Chondrocyte (in vitro differentiated cells): ENCODE measurements at regions not wholly inside any gene's neighbourhood (a gene's known extent, or its start where the extent isn't known, plus 50 kb on each side); places are given as distances from the start of the nearest gene placed in this dataset.

Experiments used
- DNase-seq: peaks from one replicate; pipeline ENCODE4 v3.0.0; 2021; ENCODE audit warnings: mixed read lengths, low spot score
- H3K27ac Mint-ChIP-seq: one replicate; pipeline ENCODE4 v1.8.0; 2021; ENCODE audit warnings: mild to moderate bottlenecking, moderate library complexity, mixed read lengths; ENCODE audit not compliant: unreplicated experiment
- H3K27me3 Mint-ChIP-seq: 2 replicates; pipeline ENCODE4 v1.8.0; 2021; ENCODE audit warnings: low read depth, mixed read lengths
- H3K36me3 Mint-ChIP-seq: 2 replicates; pipeline ENCODE4 v1.8.0; 2021; ENCODE audit warnings: low read depth, mixed read lengths
- H3K4me1 Mint-ChIP-seq: 2 replicates; pipeline ENCODE4 v1.8.0; 2021; ENCODE audit warnings: low read depth, mild to moderate bottlenecking, mixed read lengths
- H3K4me3 Mint-ChIP-seq: one replicate; pipeline ENCODE4 v1.8.0; 2021; ENCODE audit warnings: mild to moderate bottlenecking, moderate library complexity, mixed read lengths; ENCODE audit not compliant: unreplicated experiment
- H3K9me3 Mint-ChIP-seq: 2 replicates; pipeline ENCODE4 v1.8.0; 2021; ENCODE audit warnings: low read depth, mixed read lengths
- TF ChIP-seq, protein P1 (sequence below): fragments of 200-600 bp; sonication (generic); IDR thresholded peaks from 2 replicates; pipeline ENCODE4 v1.5.0; 2021; ENCODE audit warnings: antibody characterized with exemption, mild to moderate bottlenecking, moderate library complexity

DNA sequence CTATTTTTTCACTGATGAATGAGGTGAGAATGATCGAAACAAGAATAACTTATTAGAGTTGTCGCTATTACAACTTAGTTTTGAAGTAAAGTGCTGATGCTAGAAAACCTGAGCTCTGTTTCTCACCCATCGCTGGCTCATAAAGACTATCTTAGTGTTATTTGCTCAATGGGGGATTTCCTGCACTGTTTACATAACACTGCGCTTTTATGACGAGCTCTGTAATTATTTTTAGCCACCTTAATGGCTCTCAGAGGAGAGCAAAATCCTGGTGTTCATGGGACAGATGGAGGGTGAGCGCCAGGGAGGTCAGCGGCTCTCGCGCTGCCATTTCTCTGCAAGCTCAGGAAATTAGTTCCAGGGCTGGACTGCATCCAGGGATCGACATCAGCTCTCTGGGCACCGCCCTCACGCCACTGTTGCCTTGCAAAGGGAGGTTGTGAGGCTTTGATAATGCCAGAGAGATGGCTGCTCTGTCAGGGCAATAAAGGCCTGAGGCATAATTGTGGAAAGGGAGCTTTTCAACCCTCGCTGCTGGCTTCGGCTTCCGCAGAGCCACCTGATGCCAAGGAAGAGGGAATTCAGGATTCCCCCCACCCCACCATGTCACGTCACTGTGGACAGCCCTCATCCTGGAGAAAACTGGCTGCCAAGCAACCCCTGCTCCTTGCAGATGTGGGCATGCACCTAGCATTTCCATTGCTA is 72.0 kb downstream of the DACT2 start:
- Mint-ChIP-seq H3K36me3 (no peaks in the 10 kb centered on the region), H3K4me1 (peaks cover 9% of the 10 kb centered on the region), H3K27ac (no peak overlapping the region), H3K9me3 (no peaks in the 10 kb centered on the region), H3K4me3 (no peak overlapping the region), H3K27me3 (peaks cover 12% of the 10 kb centered on the region)
- TF ChIP-seq, protein P1, sequence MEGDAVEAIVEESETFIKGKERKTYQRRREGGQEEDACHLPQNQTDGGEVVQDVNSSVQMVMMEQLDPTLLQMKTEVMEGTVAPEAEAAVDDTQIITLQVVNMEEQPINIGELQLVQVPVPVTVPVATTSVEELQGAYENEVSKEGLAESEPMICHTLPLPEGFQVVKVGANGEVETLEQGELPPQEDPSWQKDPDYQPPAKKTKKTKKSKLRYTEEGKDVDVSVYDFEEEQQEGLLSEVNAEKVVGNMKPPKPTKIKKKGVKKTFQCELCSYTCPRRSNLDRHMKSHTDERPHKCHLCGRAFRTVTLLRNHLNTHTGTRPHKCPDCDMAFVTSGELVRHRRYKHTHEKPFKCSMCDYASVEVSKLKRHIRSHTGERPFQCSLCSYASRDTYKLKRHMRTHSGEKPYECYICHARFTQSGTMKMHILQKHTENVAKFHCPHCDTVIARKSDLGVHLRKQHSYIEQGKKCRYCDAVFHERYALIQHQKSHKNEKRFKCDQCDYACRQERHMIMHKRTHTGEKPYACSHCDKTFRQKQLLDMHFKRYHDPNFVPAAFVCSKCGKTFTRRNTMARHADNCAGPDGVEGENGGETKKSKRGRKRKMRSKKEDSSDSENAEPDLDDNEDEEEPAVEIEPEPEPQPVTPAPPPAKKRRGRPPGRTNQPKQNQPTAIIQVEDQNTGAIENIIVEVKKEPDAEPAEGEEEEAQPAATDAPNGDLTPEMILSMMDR, result no peak
- DNase-seq, result no peak

DNA sequence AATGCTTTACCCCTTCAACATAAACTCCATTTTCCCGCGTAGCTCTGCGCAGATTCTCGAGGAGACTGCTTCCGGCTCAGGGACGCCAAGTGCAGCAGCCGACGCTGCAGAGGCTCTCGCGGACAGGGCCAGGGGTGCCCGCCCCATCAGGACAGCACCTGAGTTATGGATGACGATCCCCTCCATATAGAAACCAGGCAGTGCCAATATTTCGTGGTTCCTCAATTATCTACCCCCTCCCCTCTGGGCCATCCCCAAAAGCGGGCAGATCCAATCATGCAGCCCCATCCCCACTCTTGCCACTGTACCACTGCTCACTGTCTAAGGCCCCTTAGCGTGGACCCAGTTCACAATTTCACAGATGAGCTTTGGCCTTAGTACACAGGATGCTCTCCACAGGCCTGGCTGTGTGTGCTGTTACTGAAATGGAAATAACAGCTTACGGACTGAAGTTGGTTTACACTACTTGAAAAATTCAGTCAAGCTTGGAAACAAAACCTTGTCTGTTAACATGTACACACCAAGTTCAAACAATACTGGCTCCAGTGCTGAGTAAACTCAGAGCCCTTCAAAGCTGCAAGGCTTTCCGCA is 74.5 kb downstream of the DACT2 start:
- TF ChIP-seq, protein P1, result no peak
- Mint-ChIP-seq H3K27me3 (peaks cover 14% of the 10 kb centered on the region), H3K27ac (no peak overlapping the region), H3K4me1 (peaks cover 18% of the 10 kb centered on the region), H3K36me3 (no peaks in the 10 kb centered on the region), H3K9me3 (no peaks in the 10 kb centered on the region), H3K4me3 (no peak overlapping the region)
- DNase-seq, result no peak

DNA sequence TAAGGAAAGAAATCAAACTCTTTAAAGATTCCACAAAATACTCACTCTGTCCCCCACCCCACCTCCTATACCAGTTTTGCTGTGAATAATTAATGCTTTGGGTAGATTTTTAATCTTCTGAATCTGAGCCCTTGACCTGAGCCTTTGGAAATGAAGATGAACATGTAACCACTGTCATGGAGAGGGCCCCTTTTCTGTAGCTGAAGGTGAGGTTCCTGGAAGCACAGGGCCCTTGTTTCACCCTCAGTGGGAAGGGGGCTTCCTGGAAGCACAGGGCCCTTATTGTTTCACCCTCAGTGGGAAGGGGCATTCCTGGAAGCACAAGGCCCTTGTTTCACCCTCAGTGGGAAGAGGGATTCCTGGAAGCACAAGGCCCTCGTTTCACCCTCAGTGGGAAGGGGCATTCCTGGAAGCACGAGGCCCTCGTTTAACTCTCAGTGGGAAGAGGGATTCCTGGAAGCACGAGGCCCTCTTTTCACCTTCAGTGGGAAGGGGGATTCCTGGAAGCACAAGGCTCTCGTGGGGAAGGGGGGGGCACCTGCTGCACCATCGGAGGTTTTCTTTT is 75.7 kb downstream of the DACT2 start:
- DNase-seq, result no peak
- H3K4me3 Mint-ChIP-seq, result no peak overlapping the region
- H3K36me3 Mint-ChIP-seq, result no peaks in the 10 kb centered on the region
- TF ChIP-seq, protein P1, result no peak
- H3K27ac Mint-ChIP-seq, result no peak overlapping the region
- H3K4me1 Mint-ChIP-seq, result peaks cover 29% of the 10 kb centered on the region
- no peaks in the 10 kb centered on the region for H3K9me3 Mint-ChIP-seq
- H3K27me3 Mint-ChIP-seq, result peaks cover 11% of the 10 kb centered on the region

DNA sequence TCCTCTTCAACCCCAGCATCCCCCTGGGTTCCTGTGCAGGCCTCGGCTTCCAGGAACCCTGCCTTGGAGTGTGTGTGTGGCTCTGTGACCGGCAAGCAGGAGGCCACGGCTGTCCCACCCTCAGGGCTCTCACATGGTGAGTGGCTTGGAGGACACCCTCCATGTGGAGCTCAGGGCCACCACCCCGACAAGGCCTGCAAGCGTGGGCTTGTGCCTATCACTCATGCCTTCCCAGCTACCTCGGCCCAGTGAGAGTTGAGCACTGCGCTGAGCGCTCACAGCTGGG is 76.7 kb downstream of the DACT2 start:
- Mint-ChIP-seq H3K4me3 (no peak overlapping the region), H3K27me3 (peaks cover 7% of the 10 kb centered on the region), H3K27ac (no peak overlapping the region), H3K9me3 (no peaks in the 10 kb centered on the region), H3K4me1 (peaks cover 34% of the 10 kb centered on the region), H3K36me3 (no peaks in the 10 kb centered on the region)
- DNase-seq, result no peak
- TF ChIP-seq, protein P1, result no peak

DNA sequence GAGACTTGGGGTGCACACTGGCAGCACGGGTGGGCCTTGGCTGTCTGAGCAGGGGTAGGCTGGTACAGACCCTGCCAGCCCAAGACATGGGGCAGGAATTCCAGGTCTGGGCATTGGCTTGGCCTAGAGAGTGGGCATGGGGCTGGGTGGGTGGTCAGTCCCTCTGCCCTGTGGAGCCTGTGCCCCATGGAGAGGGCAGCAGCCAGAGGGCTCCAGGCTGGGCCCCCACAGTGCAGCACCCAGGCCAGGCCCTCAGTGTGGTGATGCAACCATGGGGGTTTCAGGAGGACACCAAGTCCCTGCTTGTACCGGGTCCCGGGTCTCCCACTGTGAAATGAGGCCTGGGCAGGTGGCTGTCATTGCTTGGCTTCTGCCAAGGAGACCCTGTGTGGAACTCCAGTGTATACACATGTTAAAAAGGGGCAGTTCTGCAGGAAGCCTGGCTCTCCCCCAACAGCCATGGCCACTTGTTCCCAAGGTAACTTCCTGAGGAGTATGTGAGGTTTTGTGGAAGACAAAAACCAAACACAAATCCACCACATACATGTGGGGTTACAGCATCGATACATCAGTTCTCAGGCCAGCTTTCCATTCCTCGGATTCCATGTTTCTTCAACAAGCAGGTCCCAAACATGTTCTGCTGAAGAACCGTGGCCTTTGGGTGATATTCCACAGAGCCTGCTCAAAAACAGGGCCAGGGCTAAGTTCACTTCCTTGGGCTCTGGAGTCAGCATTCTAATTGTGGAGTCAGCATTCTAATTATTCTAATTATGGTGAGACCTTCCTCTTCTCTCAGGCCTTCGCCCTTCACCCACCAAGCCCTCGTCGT is 77.3 kb downstream of the DACT2 start:
- Mint-ChIP-seq H3K4me1 (peaks cover 28% of the 10 kb centered on the region), H3K9me3 (no peaks in the 10 kb centered on the region)
- no peak for DNase-seq

More for the DNA sequence above, 77.3 kb downstream of the DACT2 start:
- Mint-ChIP-seq H3K4me3 (no peak overlapping the region), H3K27ac (no peak overlapping the region), H3K27me3 (peaks cover 7% of the 10 kb centered on the region), H3K36me3 (no peaks in the 10 kb centered on the region)
- TF ChIP-seq, protein P1, result no peak
